ENCODE measurements at regions not wholly inside any gene's neighbourhood (a gene's known extent, or its start where the extent isn't known, plus 50 kb on each side); places are given as distances from the start of the nearest gene placed in this dataset.
A peak's percentile ranks its signal among the peaks of the same experiment; 100 is the strongest.
"Not testable (repeated sequence)": the region's sequence is repeated elsewhere in the genome, so short reads cannot be mapped to it uniquely, and the experiment has no call there.

- no peak for DNase-seq
Observed at GRCh38 chr6:97459535-97459934, 176.5 kb upstream of the MMS22L start.

- no peak for DNase-seq
Observed at GRCh38 chr6:97459986-97460385, 177.0 kb upstream of the MMS22L start.

- no peak for DNase-seq
Observed at GRCh38 chr6:97460394-97461080, 177.5 kb upstream of the MMS22L start.

- no peak for DNase-seq
Observed at GRCh38 chr6:97461218-97461617, 178.2 kb upstream of the MMS22L start.

- DNase-seq: no peak
Observed at GRCh38 chr6:97462031-97462430, 179.0 kb upstream of the MMS22L start.

GRCh38 chr6:97462938-97463598 is 180.1 kb upstream of the MMS22L start:
- no peak for DNase-seq

- no peak for DNase-seq
Observed at GRCh38 chr6:97465877-97466561, 183.0 kb upstream of the MMS22L start.

- no peak for DNase-seq
Observed at GRCh38 chr6:97468981-97469380, 186.0 kb upstream of the MMS22L start.

- no peak for DNase-seq
Observed at GRCh38 chr6:97469451-97469850, 186.4 kb upstream of the MMS22L start.

- DNase-seq: no peak
Observed at GRCh38 chr6:97470322-97470721, 187.3 kb upstream of the MMS22L start.

- no peak for DNase-seq
Observed at GRCh38 chr6:97473979-97474378, 191.0 kb upstream of the MMS22L start.

- DNase-seq: peak; percentile 36
Observed at GRCh38 chr6:97497713-97498331, 214.8 kb upstream of the MMS22L start.

- no peak for DNase-seq
Observed at GRCh38 chr6:97501853-97502252, 218.8 kb upstream of the MMS22L start.

GRCh38 chr6:97508646-97509045 is 225.6 kb upstream of the MMS22L start:
- DNase-seq: no peak

- not testable (repeated sequence) for DNase-seq
Observed at GRCh38 chr6:97513260-97513659, 230.2 kb upstream of the MMS22L start.

- no peak for DNase-seq
Observed at GRCh38 chr6:97524811-97525210, 241.8 kb upstream of the MMS22L start.

- no peak for DNase-seq
Observed at GRCh38 chr6:97535800-97536199, 252.8 kb upstream of the MMS22L start.

- DNase-seq: no peak
Observed at GRCh38 chr6:97548354-97548753, 265.3 kb upstream of the MMS22L start.

GRCh38 chr6:97557355-97557754 is 274.3 kb upstream of the MMS22L start:
- DNase-seq: no peak

- DNase-seq: no peak
Observed at GRCh38 chr6:97563529-97563928, 280.5 kb upstream of the MMS22L start.

GRCh38 chr6:97572943-97573342 is 289.9 kb upstream of the MMS22L start:
- no peak for DNase-seq

- no peak for DNase-seq
Observed at GRCh38 chr6:97586344-97586743, 303.3 kb upstream of the MMS22L start.

GRCh38 chr6:97591955-97592354 is 308.9 kb upstream of the MMS22L start:
- DNase-seq: no peak

GRCh38 chr6:97594844-97595243 is 311.8 kb upstream of the MMS22L start:
- no peak for DNase-seq

All from T-helper 9 cell (primary cell).